ENCODE measurements at regions not wholly inside any gene's neighbourhood (a gene's known extent, or its start where the extent isn't known, plus 50 kb on each side); places are given as distances from the start of the nearest gene placed in this dataset.
"Not testable (repeated sequence)": the region's sequence is repeated elsewhere in the genome, so short reads cannot be mapped to it uniquely, and the experiment has no call there.

DNA sequence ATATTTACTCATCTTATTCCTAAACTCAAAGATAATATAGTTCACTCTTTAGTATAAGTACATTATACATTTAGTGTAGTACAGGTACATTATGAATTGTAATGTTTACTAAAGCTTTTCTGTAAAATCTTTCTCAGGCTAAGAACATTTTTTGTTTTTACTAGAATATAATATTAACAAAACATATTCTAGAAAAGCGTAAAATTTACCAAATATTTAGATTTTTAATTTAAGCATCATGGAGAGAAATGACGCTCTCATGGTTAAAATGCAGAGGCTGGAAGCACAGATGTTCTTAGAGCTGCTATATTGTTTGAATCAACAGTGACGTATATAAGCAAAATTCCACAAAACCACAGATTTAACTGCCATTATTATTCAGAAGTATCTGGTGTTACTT, 54.7 kb upstream of the NBPF15 start:
- H3K27me3 ChIP-seq (ENCODE audit: control insufficient read depth, insufficient read depth, low read length); H3K36me3 ChIP-seq (ENCODE audit: control insufficient read depth, insufficient read depth, low read length); H3K4me3 ChIP-seq (ENCODE audit: low read depth, low read length); DNase-seq (ENCODE audit: low read depth): not testable (repeated sequence)

DNA sequence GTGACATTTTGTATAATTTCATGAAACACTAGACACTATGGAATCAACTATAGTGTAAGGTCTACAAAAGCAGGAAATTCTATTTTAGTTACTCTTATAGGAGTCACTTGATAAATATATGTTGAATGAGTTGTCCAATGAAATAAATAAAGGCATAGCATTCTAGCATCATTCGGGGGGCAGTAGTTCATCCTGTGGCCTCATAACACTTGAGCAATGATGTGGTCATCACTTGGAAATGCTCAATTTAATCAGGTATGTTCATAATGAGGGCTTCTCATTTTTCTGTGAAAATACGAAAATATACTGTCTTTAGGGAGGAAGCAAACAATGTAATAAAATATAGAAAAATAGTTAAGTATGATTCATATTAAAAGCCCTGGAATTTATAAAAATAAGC, 55.4 kb upstream of the NBPF15 start:
- H3K36me3 ChIP-seq (ENCODE audit: control insufficient read depth, insufficient read depth, low read length); H3K4me3 ChIP-seq (ENCODE audit: low read depth, low read length); DNase-seq (ENCODE audit: low read depth); H3K27me3 ChIP-seq (ENCODE audit: control insufficient read depth, insufficient read depth, low read length): not testable (repeated sequence)

DNA sequence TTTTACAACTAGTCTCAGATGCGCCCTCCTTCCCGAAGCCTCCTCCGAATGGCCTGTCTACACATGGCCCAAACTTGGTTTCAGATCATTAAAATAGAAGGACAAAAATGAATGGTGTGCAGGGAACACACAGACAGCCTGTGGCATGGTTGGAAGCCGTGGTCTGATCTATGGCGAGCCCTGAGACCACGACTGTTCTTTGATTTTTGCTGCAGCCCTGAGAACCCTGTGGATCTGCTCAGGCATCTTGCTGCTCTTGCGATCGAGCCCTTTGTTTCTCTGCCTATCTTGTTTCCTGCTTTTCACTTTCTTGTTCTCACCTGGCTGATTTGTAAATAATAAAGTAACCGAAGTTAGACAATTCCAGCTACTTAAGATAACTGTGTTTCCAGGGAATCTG, 57.0 kb upstream of the NBPF15 start:
- not testable (repeated sequence) for DNase-seq (ENCODE audit: low read depth); H3K4me3 ChIP-seq (ENCODE audit: low read depth, low read length); H3K36me3 ChIP-seq (ENCODE audit: control insufficient read depth, insufficient read depth, low read length); H3K27me3 ChIP-seq (ENCODE audit: control insufficient read depth, insufficient read depth, low read length)

DNA sequence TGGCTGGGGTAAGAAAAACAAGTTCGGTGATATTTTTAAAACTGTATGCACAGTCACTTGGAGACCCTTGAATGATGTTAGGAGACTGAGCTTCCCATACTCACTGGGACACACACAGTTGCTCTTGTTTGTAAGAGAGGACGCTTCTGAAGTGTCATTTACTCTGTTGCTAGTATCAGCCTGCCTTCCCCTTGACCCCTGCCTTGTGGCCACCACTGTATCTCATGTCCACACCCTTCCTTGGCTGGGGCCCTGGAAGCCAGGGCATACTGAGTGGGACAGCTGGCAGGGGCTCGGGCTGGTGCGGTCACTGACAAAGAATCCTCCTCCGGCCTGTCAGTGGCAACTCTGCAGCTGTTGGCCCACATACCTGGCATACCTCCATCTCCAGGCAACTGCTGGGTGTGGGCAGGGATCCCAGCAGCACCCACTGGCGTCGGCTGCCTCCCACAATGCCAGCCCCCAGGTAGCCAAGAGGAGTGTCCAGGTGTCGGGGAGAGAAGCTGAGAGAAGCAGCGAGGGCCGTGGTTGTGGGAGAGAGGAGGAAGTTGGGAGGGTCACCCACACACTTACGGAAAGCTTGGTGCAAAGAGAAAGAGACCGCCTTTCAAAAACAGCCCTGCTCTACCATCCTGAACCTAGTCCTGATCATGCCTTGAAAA, 58.2 kb upstream of the NBPF15 start:
- H3K4me3 ChIP-seq (ENCODE audit: low read depth, low read length); H3K36me3 ChIP-seq (ENCODE audit: control insufficient read depth, insufficient read depth, low read length); H3K27me3 ChIP-seq (ENCODE audit: control insufficient read depth, insufficient read depth, low read length); DNase-seq (ENCODE audit: low read depth): not testable (repeated sequence)

DNA sequence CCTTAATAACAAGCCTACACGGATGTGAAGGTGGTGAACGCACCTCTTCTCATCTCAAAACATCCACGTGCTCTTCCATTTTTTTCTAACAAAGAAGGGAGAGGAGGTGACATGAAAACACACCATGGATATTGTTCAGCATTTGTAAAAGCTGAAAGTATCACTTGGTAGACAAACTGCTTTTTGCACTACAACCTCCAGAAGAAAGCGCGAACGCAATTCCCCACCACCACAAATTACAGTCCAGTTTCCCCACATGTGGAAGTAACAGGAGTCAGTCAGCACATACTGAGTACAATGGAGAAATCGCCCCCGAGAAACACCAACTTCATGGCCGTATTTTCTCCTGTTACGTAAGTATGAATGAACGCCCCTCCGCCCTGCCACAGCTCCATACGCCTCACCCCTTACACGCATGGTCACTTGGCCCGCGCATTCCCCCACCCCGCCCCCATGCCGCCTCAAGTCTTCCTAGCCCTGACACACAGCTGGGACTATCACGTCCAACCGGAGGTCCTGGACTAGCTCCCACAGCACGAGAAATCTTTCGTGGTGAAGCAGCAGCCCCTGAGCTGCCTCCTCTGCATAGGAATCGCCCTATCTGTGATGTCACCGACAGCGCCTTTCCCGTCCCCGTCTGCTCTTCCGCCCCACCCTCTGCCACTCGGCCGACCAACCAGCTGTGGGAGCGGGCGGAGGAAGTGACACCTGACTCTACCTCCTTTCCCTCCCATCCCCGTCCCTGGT, 62.4 kb upstream of the NBPF15 start:
- not testable (repeated sequence) for H3K36me3 ChIP-seq (ENCODE audit: control insufficient read depth, insufficient read depth, low read length); H3K27me3 ChIP-seq (ENCODE audit: control insufficient read depth, insufficient read depth, low read length)
- DNase-seq (ENCODE audit: low read depth), result peak; percentile 34
- peak overlapping the region; percentile 23 for H3K4me3 ChIP-seq (ENCODE audit: low read depth, low read length)

DNA sequence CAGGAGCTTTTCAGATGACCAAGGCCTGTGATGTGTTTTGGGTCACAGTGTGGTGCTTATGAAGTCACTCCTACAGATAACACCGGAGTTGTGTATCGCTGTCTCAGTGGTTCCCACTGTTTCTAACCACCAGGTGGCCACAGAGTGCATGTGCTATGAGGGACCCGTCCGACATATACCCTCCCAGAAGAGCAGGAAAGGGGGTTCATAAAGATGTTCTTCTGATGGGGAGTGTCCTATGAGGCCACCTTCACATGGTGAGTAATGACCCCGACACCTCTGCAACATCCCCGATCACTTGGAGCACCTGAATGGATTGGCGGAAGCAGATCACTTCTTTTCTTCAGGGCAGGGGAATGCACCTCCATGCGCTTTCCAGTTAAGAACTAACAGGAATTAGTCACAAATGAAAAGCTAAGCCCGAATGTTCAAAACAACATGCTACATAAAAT, 60.5 kb upstream of the PPIAL4F start:
- H3K27me3 ChIP-seq (ENCODE audit: control insufficient read depth, insufficient read depth, low read length); H3K4me3 ChIP-seq (ENCODE audit: low read depth, low read length); DNase-seq (ENCODE audit: low read depth); H3K36me3 ChIP-seq (ENCODE audit: control insufficient read depth, insufficient read depth, low read length): not testable (repeated sequence)
- TF ChIP-seq, protein P1, sequence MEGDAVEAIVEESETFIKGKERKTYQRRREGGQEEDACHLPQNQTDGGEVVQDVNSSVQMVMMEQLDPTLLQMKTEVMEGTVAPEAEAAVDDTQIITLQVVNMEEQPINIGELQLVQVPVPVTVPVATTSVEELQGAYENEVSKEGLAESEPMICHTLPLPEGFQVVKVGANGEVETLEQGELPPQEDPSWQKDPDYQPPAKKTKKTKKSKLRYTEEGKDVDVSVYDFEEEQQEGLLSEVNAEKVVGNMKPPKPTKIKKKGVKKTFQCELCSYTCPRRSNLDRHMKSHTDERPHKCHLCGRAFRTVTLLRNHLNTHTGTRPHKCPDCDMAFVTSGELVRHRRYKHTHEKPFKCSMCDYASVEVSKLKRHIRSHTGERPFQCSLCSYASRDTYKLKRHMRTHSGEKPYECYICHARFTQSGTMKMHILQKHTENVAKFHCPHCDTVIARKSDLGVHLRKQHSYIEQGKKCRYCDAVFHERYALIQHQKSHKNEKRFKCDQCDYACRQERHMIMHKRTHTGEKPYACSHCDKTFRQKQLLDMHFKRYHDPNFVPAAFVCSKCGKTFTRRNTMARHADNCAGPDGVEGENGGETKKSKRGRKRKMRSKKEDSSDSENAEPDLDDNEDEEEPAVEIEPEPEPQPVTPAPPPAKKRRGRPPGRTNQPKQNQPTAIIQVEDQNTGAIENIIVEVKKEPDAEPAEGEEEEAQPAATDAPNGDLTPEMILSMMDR (IDR thresholded peaks at IDR 0.05; ENCODE audit: insufficient read depth, low read length, poor library complexity, severe bottlenecking), result peak; percentile 15

DNA sequence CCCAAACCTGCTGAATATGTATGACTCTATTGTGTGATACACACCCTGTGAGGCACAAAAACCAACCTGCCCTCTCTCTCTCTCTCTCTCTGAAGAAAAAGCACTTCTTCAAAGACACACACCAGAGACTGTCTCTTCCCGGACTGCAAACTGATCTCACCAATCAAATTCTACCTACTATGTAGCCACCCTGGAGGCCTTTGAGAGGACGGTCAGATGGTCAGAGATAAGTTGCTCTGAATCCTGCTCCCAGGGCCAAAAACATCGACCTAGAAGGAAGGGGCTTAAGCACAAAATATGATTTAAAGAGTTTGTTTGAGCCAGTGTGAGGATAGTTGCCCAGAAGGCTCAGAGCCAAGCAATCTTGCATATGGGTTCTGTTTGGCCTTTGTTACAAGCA, 59.2 kb upstream of the PPIAL4F start:
- not testable (repeated sequence) for H3K36me3 ChIP-seq (ENCODE audit: control insufficient read depth, insufficient read depth, low read length); H3K4me3 ChIP-seq (ENCODE audit: low read depth, low read length); DNase-seq (ENCODE audit: low read depth); H3K27me3 ChIP-seq (ENCODE audit: control insufficient read depth, insufficient read depth, low read length)

DNA sequence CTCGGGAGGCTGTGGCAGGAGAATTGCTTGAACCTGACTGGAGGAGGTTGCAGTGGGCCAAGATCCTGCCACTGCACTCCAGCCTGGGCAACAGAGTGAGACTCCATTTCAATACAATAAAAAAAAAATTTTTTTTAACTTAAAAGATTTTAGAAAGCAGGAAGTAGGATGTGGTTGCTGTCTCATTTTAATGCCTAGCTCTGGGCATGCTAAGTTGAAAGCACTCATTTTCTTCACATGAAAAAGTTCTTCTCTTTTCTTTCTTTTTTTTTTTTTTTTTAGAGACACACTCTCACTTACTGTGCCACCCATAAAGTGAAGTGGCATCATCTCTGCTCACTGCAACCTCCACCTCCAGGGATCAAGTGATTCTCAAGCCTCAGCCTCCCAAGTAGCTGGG, 58.4 kb upstream of the PPIAL4F start:
- DNase-seq (ENCODE audit: low read depth); H3K4me3 ChIP-seq (ENCODE audit: low read depth, low read length); H3K27me3 ChIP-seq (ENCODE audit: control insufficient read depth, insufficient read depth, low read length); H3K36me3 ChIP-seq (ENCODE audit: control insufficient read depth, insufficient read depth, low read length): not testable (repeated sequence)

DNA sequence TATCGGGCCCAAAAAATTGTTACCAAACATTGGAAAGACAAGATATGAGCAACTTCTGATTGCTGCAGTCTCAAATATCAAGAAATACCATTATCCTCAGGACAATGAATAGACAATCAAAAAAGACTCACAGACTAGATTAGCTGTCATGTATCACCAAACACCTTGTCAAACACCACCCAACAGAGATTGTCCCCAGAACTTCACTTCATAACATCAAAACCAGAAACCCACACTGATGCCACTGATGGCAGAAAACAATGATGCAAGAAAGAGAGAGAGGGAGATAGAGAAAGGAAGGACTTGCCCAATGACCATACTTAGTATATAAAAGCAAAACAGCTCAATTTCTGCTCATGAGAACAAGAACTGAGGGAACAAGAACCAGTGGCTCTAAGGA, 56.0 kb upstream of the PPIAL4F start:
- DNase-seq (ENCODE audit: low read depth); H3K36me3 ChIP-seq (ENCODE audit: control insufficient read depth, insufficient read depth, low read length); H3K4me3 ChIP-seq (ENCODE audit: low read depth, low read length); H3K27me3 ChIP-seq (ENCODE audit: control insufficient read depth, insufficient read depth, low read length): not testable (repeated sequence)

DNA sequence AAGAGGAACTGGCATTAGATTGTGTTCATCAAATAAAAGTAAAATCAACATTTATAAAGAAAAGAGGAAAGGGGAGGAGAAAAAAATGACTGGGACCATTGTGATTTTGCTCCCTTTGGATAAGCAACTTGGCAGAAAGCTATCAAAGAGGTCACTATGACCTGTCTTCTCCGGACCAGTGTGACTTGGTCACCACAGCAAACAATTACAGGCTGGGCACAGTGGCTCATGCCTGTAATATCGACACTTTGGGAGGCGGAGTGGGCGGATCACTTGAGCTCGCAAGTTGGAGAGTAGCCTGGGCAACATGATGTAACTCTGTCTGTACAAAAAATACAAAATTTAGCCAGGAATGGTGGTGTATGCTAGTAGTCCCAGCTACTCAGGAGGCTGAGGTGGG, 55.5 kb upstream of the PPIAL4F start:
- not testable (repeated sequence) for H3K4me3 ChIP-seq (ENCODE audit: low read depth, low read length); DNase-seq (ENCODE audit: low read depth); H3K36me3 ChIP-seq (ENCODE audit: control insufficient read depth, insufficient read depth, low read length); H3K27me3 ChIP-seq (ENCODE audit: control insufficient read depth, insufficient read depth, low read length)

DNA sequence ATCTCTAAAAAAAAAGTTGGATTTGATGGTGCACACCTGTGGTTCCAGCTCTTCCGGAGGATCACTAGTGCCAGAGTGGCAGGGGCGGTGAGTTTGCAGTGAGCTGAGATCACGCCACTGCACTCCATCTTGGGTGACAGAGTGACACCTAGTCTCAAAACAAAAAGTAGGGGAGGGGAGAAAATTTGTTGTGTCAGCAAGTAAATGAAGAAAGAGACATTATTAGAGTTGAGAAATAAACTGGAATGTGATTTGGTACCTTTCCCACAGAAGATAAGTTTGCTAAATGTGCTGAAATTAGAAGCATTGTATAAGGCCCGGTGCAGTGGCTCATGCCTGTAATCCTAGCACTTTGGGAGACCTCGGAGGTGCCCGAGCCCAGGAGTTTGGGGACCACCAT, 54.0 kb upstream of the PPIAL4F start:
- not testable (repeated sequence) for H3K27me3 ChIP-seq (ENCODE audit: control insufficient read depth, insufficient read depth, low read length); H3K36me3 ChIP-seq (ENCODE audit: control insufficient read depth, insufficient read depth, low read length); H3K4me3 ChIP-seq (ENCODE audit: low read depth, low read length); DNase-seq (ENCODE audit: low read depth)

DNA sequence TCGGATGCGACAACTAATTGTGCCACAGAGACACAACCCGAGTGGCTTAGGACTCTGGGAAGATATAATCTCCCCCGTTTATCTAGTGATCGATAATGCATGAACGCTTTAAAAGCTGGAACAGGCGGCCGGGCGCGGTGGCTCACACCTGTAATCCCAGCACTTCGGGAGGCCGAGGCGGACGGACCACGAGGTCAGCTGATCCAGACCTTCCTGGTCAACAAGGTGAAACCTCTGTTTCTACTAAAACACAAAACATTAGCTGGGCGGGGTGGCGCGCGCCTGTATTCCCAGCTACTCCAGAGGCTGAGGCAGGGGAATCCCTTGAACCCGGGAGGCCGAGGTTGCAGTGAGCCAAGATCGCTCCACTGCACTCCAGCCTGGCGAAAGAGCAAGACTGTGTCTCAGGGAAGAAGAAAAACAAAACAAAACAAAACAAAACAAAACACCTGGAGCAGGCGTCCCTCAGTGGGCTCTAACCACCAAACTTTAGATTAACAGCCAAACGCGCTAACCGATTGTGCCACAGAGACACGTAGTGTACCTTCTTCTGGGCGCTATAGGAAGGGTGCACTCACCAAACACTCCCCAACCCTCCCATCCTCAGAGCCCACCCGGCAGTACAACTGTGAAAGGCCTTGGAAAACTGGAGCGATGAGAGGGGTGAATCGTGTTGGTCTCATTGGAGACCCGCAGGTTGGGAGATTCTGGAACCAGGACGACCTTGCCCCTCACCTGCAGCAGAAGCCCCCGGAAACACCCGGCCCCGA, 53.3 kb upstream of the PPIAL4F start:
- H3K36me3 ChIP-seq (ENCODE audit: control insufficient read depth, insufficient read depth, low read length); H3K27me3 ChIP-seq (ENCODE audit: control insufficient read depth, insufficient read depth, low read length); H3K4me3 ChIP-seq (ENCODE audit: low read depth, low read length); DNase-seq (ENCODE audit: low read depth): not testable (repeated sequence)
